GM21619 (cell line): ENCODE measurements at regions not wholly inside any gene's neighbourhood (a gene's known extent, or its start where the extent isn't known, plus 50 kb on each side); places are given as distances from the start of the nearest gene placed in this dataset.
"Not testable (repeated sequence)": the region's sequence is repeated elsewhere in the genome, so short reads cannot be mapped to it uniquely, and the experiment has no call there.

Experiments used
- ATAC-seq: cut with Tn5 transposase; IDR thresholded peaks from one replicate; pipeline ENCODE4 v1.9.1; 2021; ENCODE audit not compliant: unreplicated experiment

- not testable (repeated sequence) for ATAC-seq
Measured at GRCh38 chr15:85263842-85264440, 116.5 kb upstream of the AKAP13 start.

- ATAC-seq, result not testable (repeated sequence)
Measured at GRCh38 chr15:85264614-85265190, 115.7 kb upstream of the AKAP13 start.

- not testable (repeated sequence) for ATAC-seq
Measured at GRCh38 chr15:85267158-85267857, 113.1 kb upstream of the AKAP13 start.

- no peak for ATAC-seq
Measured at GRCh38 chr15:85274315-85275050, 105.9 kb upstream of the AKAP13 start.

GRCh38 chr15:85276508-85276907 is 103.9 kb upstream of the AKAP13 start:
- no peak for ATAC-seq

- ATAC-seq, result no peak
Measured at GRCh38 chr15:85276921-85277320, 103.5 kb upstream of the AKAP13 start.

- ATAC-seq, result no peak
Measured at GRCh38 chr15:85277847-85278370, 102.5 kb upstream of the AKAP13 start.

- peak; percentile 37 for ATAC-seq
Measured at GRCh38 chr15:85280203-85280602, 100.2 kb upstream of the AKAP13 start.

- no peak for ATAC-seq
Measured at GRCh38 chr15:85281293-85281882, 99.0 kb upstream of the AKAP13 start.

- no peak for ATAC-seq
Measured at GRCh38 chr15:85282504-85283115, 97.8 kb upstream of the AKAP13 start.

- peak; percentile 84 for ATAC-seq
Measured at GRCh38 chr15:85283815-85284214, 96.6 kb upstream of the AKAP13 start.

GRCh38 chr15:85284497-85284896 is 95.9 kb upstream of the AKAP13 start:
- ATAC-seq, result peak; percentile 71

GRCh38 chr15:85289677-85290365 is 90.6 kb upstream of the AKAP13 start:
- ATAC-seq, result no peak

GRCh38 chr15:85292583-85292982 is 87.8 kb upstream of the AKAP13 start:
- ATAC-seq, result not testable (repeated sequence)

- ATAC-seq, result peak; percentile 94
Measured at GRCh38 chr15:85296615-85297402, 83.6 kb upstream of the AKAP13 start.

- ATAC-seq, result no peak
Measured at GRCh38 chr15:85297537-85297936, 82.9 kb upstream of the AKAP13 start.

GRCh38 chr15:85298366-85298765 is 82.0 kb upstream of the AKAP13 start:
- ATAC-seq, result no peak

- ATAC-seq, result no peak
Measured at GRCh38 chr15:85298941-85299340, 81.5 kb upstream of the AKAP13 start.

- ATAC-seq, result peak; percentile 52
Measured at GRCh38 chr15:85302271-85302670, 78.1 kb upstream of the AKAP13 start.
